GM13976 (cell line): ENCODE measurements at regions not wholly inside any gene's neighbourhood (a gene's known extent, or its start where the extent isn't known, plus 50 kb on each side); places are given as distances from the start of the nearest gene placed in this dataset.

Source experiments
- DNase-seq: peaks from one replicate; pipeline ENCODE4 v3.0.0; 2012; ENCODE audit warnings: low spot score
- in situ Hi-C: fragments of 300-500 bp; cut with MboI; formaldehyde crosslinking; loops from one replicate; pipeline ENCODE4 v1.12.0; 2022; ENCODE audit warnings: low sequenced_read_pairs, mixed read lengths, inconsistent platforms; ENCODE audit not compliant: unreplicated experiment
- TF ChIP-seq, protein P1 (sequence below): IDR thresholded peaks from 2 replicates; pipeline ENCODE4 v1.5.1; 2012; ENCODE audit warnings: borderline replicate concordance, mild to moderate bottlenecking; ENCODE audit not compliant: insufficient read depth; ENCODE audit errors: extremely low read depth, missing control alignments, control extremely low read depth

DNA sequence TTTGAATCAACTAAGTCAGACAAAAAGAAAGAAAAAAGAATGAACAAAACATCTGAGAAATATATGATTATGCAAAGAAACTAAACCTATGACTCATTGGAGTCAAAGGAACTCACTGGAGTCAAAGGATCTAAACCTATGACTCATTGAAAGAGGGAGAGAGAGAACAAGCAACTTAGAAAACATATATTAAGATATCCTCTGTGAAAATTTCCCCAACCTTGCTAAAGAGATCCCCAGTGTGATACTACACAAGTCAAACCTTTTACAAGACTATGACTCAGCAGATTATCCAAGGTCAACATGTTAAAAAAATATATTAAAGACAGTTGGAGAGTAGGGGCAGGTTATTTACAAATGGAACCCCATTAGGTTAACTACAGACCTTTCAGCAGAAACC lies 1538.3 kb downstream of the NCAM2 start:
- in situ Hi-C loops = no loop called here
- TF ChIP-seq, protein P1, sequence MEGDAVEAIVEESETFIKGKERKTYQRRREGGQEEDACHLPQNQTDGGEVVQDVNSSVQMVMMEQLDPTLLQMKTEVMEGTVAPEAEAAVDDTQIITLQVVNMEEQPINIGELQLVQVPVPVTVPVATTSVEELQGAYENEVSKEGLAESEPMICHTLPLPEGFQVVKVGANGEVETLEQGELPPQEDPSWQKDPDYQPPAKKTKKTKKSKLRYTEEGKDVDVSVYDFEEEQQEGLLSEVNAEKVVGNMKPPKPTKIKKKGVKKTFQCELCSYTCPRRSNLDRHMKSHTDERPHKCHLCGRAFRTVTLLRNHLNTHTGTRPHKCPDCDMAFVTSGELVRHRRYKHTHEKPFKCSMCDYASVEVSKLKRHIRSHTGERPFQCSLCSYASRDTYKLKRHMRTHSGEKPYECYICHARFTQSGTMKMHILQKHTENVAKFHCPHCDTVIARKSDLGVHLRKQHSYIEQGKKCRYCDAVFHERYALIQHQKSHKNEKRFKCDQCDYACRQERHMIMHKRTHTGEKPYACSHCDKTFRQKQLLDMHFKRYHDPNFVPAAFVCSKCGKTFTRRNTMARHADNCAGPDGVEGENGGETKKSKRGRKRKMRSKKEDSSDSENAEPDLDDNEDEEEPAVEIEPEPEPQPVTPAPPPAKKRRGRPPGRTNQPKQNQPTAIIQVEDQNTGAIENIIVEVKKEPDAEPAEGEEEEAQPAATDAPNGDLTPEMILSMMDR = no peak
- no peak for DNase-seq

GRCh38 chr21:22544747-22545146 lies 1546.5 kb downstream of the NCAM2 start:
- in situ Hi-C loops = no loop called here
- TF ChIP-seq, protein P1 = no peak
- DNase-seq = no peak

DNA sequence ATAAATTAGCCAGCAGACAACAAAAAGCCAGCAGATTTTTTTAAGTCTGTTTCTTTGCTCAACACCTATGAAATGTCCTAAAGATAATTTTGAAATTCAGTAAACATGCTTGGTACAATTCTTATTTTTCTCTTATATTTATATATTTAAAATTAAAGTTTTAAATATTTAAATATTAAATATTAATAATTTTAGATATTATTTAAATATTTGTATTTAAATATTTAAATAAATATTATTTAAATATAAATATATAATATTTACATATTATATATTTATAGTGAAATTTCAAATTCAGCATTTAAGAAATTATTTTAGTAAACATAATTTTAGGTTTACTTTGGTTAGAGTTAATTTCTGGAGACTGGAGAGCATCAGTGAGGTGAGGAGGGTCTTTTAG lies 1554.2 kb downstream of the NCAM2 start:
- in situ Hi-C loops = no loop called here
- TF ChIP-seq, protein P1 = no peak
- no peak for DNase-seq

- DNase-seq = no peak
- TF ChIP-seq, protein P1 = no peak
- in situ Hi-C loops = no loop called here
Measured at GRCh38 chr21:22554690-22555316, 1556.6 kb downstream of the NCAM2 start.

GRCh38 chr21:22556829-22557228 lies 1558.6 kb downstream of the NCAM2 start:
- in situ Hi-C loops = no loop called here
- no peak for DNase-seq
- TF ChIP-seq, protein P1 = no peak

- DNase-seq = no peak
- in situ Hi-C loops = no loop called here
- TF ChIP-seq, protein P1 = no peak
Measured at GRCh38 chr21:22561946-22562345, 1563.7 kb downstream of the NCAM2 start.
